Endothelial cell of umbilical vein (primary cell): ENCODE measurements at regions not wholly inside any gene's neighbourhood (a gene's known extent, or its start where the extent isn't known, plus 50 kb on each side); places are given as distances from the start of the nearest gene placed in this dataset.

Source experiments
- CTCF ChIP-seq, 2 donors: IDR thresholded peaks; 1 replicate in 1 of 2; 2 replicates in 1 of 2; pipeline ENCODE4 v1.5.1; 2011; ENCODE audit warnings: low read length in 2 of 2, mild to moderate bottlenecking in 2 of 2, moderate library complexity in 2 of 2, control low read depth in 1 of 2, inconsistent platforms in 1 of 2, low read depth in 1 of 2; ENCODE audit not compliant: insufficient read depth in 1 of 2; ENCODE audit errors: extremely low read depth in 1 of 2
- EZH2 ChIP-seq: IDR thresholded peaks from 2 replicates; pipeline ENCODE4 v1.6.1; 2012; ENCODE audit warnings: borderline replicate concordance, low read depth, mild to moderate bottlenecking, moderate library complexity, low read length, inconsistent platforms; ENCODE audit not compliant: severe bottlenecking
- FOS ChIP-seq: IDR thresholded peaks from 2 replicates; pipeline ENCODE4 v1.6.1; 2011; ENCODE audit warnings: mild to moderate bottlenecking, low read length, moderate library complexity, borderline replicate concordance; ENCODE audit not compliant: insufficient read depth
- MAX ChIP-seq: IDR thresholded peaks from 2 replicates; pipeline ENCODE4 v1.6.1; 2011; ENCODE audit not compliant: insufficient read depth, insufficient read length
- POLR2A ChIP-seq: IDR thresholded peaks from 2 replicates; pipeline ENCODE4 v1.6.1; 2012; ENCODE audit warnings: low read depth, mild to moderate bottlenecking, control low read depth, low read length

- TF ChIP-seq CTCF (IDR thresholded peaks at IDR 0.05; ENCODE audit: extremely low read depth in 1 of 2, insufficient read depth in 1 of 2, low read depth in 1 of 2, low read length in 2 of 2) (no peak), MAX (no peak), EZH2 (no peak), POLR2A (no peak), FOS (no peak)
These were observed 289.6 kb downstream of the POM121L12 start for GRCh38 chr7:53325061-53325460.
